SK-N-SH treated with all-trans-retinoic acid at 6 μM for 48 hours (cell line): ENCODE measurements at regions not wholly inside any gene's neighbourhood (a gene's known extent, or its start where the extent isn't known, plus 50 kb on each side); places are given as distances from the start of the nearest gene placed in this dataset.
"Not testable (repeated sequence)": the region's sequence is repeated elsewhere in the genome, so short reads cannot be mapped to it uniquely, and the experiment has no call there.

Experiments used
- ATAC-seq: fragments of 200-7000 bp; cut with Tn5 transposase; 3 replicates; pipeline ENCODE4 v1.9.1; 2020; ENCODE audit warnings: mild to moderate bottlenecking, moderate library complexity
- ARNTL ChIP-seq: fragments of 450-650 bp; formaldehyde crosslinking; IDR thresholded peaks from 2 replicates; pipeline ENCODE4 v1.5.0; 2020; ENCODE audit warnings: low read depth, mild to moderate bottlenecking, moderate library complexity, borderline replicate concordance
- BACH2 ChIP-seq: fragments of 250-450 bp; sonication (Bioruptor Pico); IDR thresholded peaks from 2 replicates; pipeline ENCODE4 v1.9.0; 2021; ENCODE audit warnings: mild to moderate bottlenecking, borderline replicate concordance
- CREB5 ChIP-seq: fragments of 250-450 bp; sonication (Bioruptor Pico); IDR thresholded peaks from 2 replicates; pipeline ENCODE4 v1.5.1; 2020; ENCODE audit warnings: low read depth, mild to moderate bottlenecking, moderate library complexity
- CSDC2 ChIP-seq: fragments of 250-450 bp; sonication (Bioruptor Pico); IDR thresholded peaks from 2 replicates; pipeline ENCODE4 v1.5.0; 2020; ENCODE audit warnings: mild to moderate bottlenecking, moderate library complexity
- CSRNP3 ChIP-seq: fragments of 250-450 bp; sonication (Bioruptor Pico); IDR thresholded peaks from 2 replicates; pipeline ENCODE4 v1.5.1; 2021; ENCODE audit warnings: mild to moderate bottlenecking, moderate library complexity
- GLIS3 ChIP-seq: fragments of 250-450 bp; sonication (Bioruptor Pico); IDR thresholded peaks from 2 replicates; pipeline ENCODE4 v1.5.0; 2020; ENCODE audit warnings: mild to moderate bottlenecking, moderate library complexity
- ISL1 ChIP-seq: fragments of 250-450 bp; sonication (Bioruptor Pico); IDR thresholded peaks from 2 replicates; pipeline ENCODE4 v2.1.2; 2022; ENCODE audit warnings: mild to moderate bottlenecking, moderate library complexity
- POU6F1 ChIP-seq: fragments of 250-450 bp; sonication (Bioruptor Pico); IDR thresholded peaks from 2 replicates; pipeline ENCODE4 v1.8.0; 2021; ENCODE audit warnings: low read depth, mild to moderate bottlenecking, moderate library complexity, borderline replicate concordance
- PPARA ChIP-seq: fragments of 250-450 bp; sonication (Bioruptor Pico); IDR thresholded peaks from 2 replicates; pipeline ENCODE4 v1.5.0; 2020; ENCODE audit warnings: mild to moderate bottlenecking, borderline replicate concordance
- RARB ChIP-seq: fragments of 250-450 bp; sonication (Bioruptor Pico); IDR thresholded peaks from 2 replicates; pipeline ENCODE4 v1.8.0; 2021; ENCODE audit warnings: mild to moderate bottlenecking, moderate library complexity
- SNAI2 ChIP-seq: fragments of 250-450 bp; sonication (Bioruptor Pico); IDR thresholded peaks from 2 replicates; pipeline ENCODE4 v1.5.0; 2020; ENCODE audit warnings: mild to moderate bottlenecking, moderate library complexity
- TCF4 ChIP-seq: fragments of 250-450 bp; sonication (Bioruptor Pico); IDR thresholded peaks from 2 replicates; pipeline ENCODE4 v1.8.0; 2021; ENCODE audit warnings: mild to moderate bottlenecking, moderate library complexity, borderline replicate concordance
- TOX ChIP-seq: fragments of 250-450 bp; sonication (Bioruptor Pico); IDR thresholded peaks from 2 replicates; pipeline ENCODE4 v1.8.0; 2021; ENCODE audit warnings: mild to moderate bottlenecking, moderate library complexity, borderline replicate concordance
- TSHZ2 ChIP-seq: fragments of 250-450 bp; sonication (Bioruptor Pico); IDR thresholded peaks from 2 replicates; pipeline ENCODE4 v1.5.0; 2020; ENCODE audit warnings: mild to moderate bottlenecking, moderate library complexity
- ZFP30 ChIP-seq: fragments of 450-650 bp; formaldehyde crosslinking; IDR thresholded peaks from 2 replicates; pipeline ENCODE4 v1.5.0; 2022; ENCODE audit warnings: mild to moderate bottlenecking, moderate library complexity
- ZNF565 ChIP-seq: fragments of 450-650 bp; formaldehyde crosslinking; conservative IDR thresholded peaks from 2 replicates; pipeline ENCODE4 v1.5.0; 2020; ENCODE audit warnings: low read depth, mild to moderate bottlenecking, moderate library complexity
- ZNF70 ChIP-seq: fragments of 450-650 bp; formaldehyde crosslinking; IDR thresholded peaks from 2 replicates; pipeline ENCODE4 v1.5.0; 2020; ENCODE audit warnings: mild to moderate bottlenecking, moderate library complexity

GRCh38 chr2:236998758-236999157, 86.9 kb upstream of the COPS8 start (continued):
- no peak for TF ChIP-seq POU6F1 (CRISPR knock-in tag)

GRCh38 chr2:237000481-237000880, 85.2 kb upstream of the COPS8 start:
- no peak for ATAC-seq
- no peak for TF ChIP-seq ZNF70

GRCh38 chr2:237005341-237005740, 80.3 kb upstream of the COPS8 start:
- ATAC-seq: not testable (repeated sequence)

GRCh38 chr2:237011206-237011795, 74.4 kb upstream of the COPS8 start:
- TF ChIP-seq CSDC2 (CRISPR knock-in tag) (no peak), ARNTL (CRISPR knock-in tag) (no peak), BACH2 (no peak)

GRCh38 chr2:237012004-237012403, 73.7 kb upstream of the COPS8 start:
- no peak for ATAC-seq
- TF ChIP-seq POU6F1 (CRISPR knock-in tag) (no peak), TOX (CRISPR knock-in tag) (no peak), CREB5 (CRISPR knock-in tag) (no peak), ZFP30 (CRISPR knock-in tag) (no peak), ISL1 (CRISPR knock-in tag) (no peak), ZNF565 (no peak), CSRNP3 (no peak), CSDC2 (CRISPR knock-in tag) (no peak), SNAI2 (CRISPR knock-in tag) (no peak), PPARA (CRISPR knock-in tag) (no peak), TCF4 (no peak), GLIS3 (no peak)

More at GRCh38 chr2:237011206-237011795, 74.4 kb upstream of the COPS8 start:
- ATAC-seq: no peak

- no peak for ATAC-seq
Measured at GRCh38 chr2:237012577-237013267, 73.0 kb upstream of the COPS8 start.

More at GRCh38 chr2:237012577-237013267, 73.0 kb upstream of the COPS8 start:
- TF ChIP-seq ZFP30 (CRISPR knock-in tag): no peak
- no peak for TF ChIP-seq TSHZ2
- no peak for TF ChIP-seq RARB (CRISPR knock-in tag)
